CD4-positive, alpha-beta T cell treated with Interferon alpha-2 for 1 hour (primary cell): ENCODE measurements at regions not wholly inside any gene's neighbourhood (a gene's known extent, or its start where the extent isn't known, plus 50 kb on each side); places are given as distances from the start of the nearest gene placed in this dataset.

Experiments used
- DNase-seq, 2 donors: peaks; one replicate each; pipeline ENCODE4 v3.0.0-alpha.2; 2020 to 2022

GRCh38 chr22:22397292-22397870 is 111.2 kb downstream of the ZNF280B start:
- DNase-seq = no peak

GRCh38 chr22:22397875-22398524 is 110.5 kb downstream of the ZNF280B start:
- DNase-seq = no peak

GRCh38 chr22:22398530-22399327 is 109.8 kb downstream of the ZNF280B start:
- DNase-seq = no peak

GRCh38 chr22:22400099-22400498 is 108.4 kb downstream of the ZNF280B start:
- no peak for DNase-seq

- no peak for DNase-seq
Measured at GRCh38 chr22:22400964-22401363, 107.6 kb downstream of the ZNF280B start.

- DNase-seq = no peak
Measured at GRCh38 chr22:22401381-22401780, 107.2 kb downstream of the ZNF280B start.

- no peak for DNase-seq
Measured at GRCh38 chr22:22403306-22403705, 105.2 kb downstream of the ZNF280B start.

- DNase-seq = no peak
Measured at GRCh38 chr22:22403771-22404170, 104.8 kb downstream of the ZNF280B start.

GRCh38 chr22:22404598-22405284 is 103.8 kb downstream of the ZNF280B start:
- peak in 1 of 2 donors; percentile 37 for DNase-seq

- no peak for DNase-seq
Measured at GRCh38 chr22:22406445-22407027, 102.0 kb downstream of the ZNF280B start.

- no peak for DNase-seq
Measured at GRCh38 chr22:22407061-22407460, 101.5 kb downstream of the ZNF280B start.

- no peak for DNase-seq
Measured at GRCh38 chr22:22408269-22408668, 100.3 kb downstream of the ZNF280B start.

GRCh38 chr22:22408731-22409696 is 99.5 kb downstream of the ZNF280B start:
- peak in 1 of 2 donors; percentile 10 for DNase-seq

GRCh38 chr22:22410121-22410520 is 98.4 kb downstream of the ZNF280B start:
- DNase-seq = peak; percentile 12 to 65

GRCh38 chr22:22410677-22411076 is 97.9 kb downstream of the ZNF280B start:
- DNase-seq = no peak

- DNase-seq = no peak
Measured at GRCh38 chr22:22414266-22414665, 94.3 kb downstream of the ZNF280B start.

GRCh38 chr22:22417495-22418162 is 90.9 kb downstream of the ZNF280B start:
- DNase-seq = no peak

GRCh38 chr22:22418163-22418549 is 90.4 kb downstream of the ZNF280B start:
- DNase-seq = no peak

GRCh38 chr22:22418957-22419356 is 89.6 kb downstream of the ZNF280B start:
- DNase-seq = no peak

GRCh38 chr22:22420580-22420979 is 88.0 kb downstream of the ZNF280B start:
- no peak for DNase-seq

GRCh38 chr22:22421392-22421791 is 87.2 kb downstream of the ZNF280B start:
- DNase-seq = no peak
